PC-9 (cell line): ENCODE measurements at regions not wholly inside any gene's neighbourhood (a gene's known extent, or its start where the extent isn't known, plus 50 kb on each side); places are given as distances from the start of the nearest gene placed in this dataset.

ENCODE experiments used
- BruUV-seq: library from RNA; stranded (reverse); fragments of 400-500 nt; replicated peaks from 2 replicates; lab custom pipeline; 2021; lab: Mats Ljungman, UMichigan
- CTCF ChIA-PET: fragments of 300-600 bp; sonication (Branson Sonifier 250); formaldehyde crosslinking; loops from one replicate; lab custom pipeline; 2022; ENCODE audit warnings: antibody characterized with exemption; lab: Charles Lee
- POLR2A ChIA-PET: fragments of 300-600 bp; sonication (Branson Sonifier 250); formaldehyde crosslinking; loops from one replicate; lab custom pipeline; 2022; ENCODE audit warnings: antibody characterized with exemption; ENCODE audit not compliant: unreplicated experiment; lab: Charles Lee
- DNase-seq, 2 experiments: peaks; one replicate each; pipeline versions ENCODE4 v3.0.0 to v3.0.0-alpha.2; 2015 to 2022; ENCODE audit warnings: mixed read lengths in 1 of 2
- H2AFZ ChIP-seq: fragments of 200-600 bp; sonication (generic); 2 replicates; pipeline ENCODE4 v1.8.1; 2017; ENCODE audit warnings: antibody characterized with exemption
- H3F3A ChIP-seq: fragments of 200-600 bp; sonication (generic); 2 replicates; pipeline ENCODE4 v1.8.1; 2017; ENCODE audit warnings: antibody characterized with exemption, mild to moderate bottlenecking, low read depth; ENCODE audit not compliant: insufficient read depth
- H3K27ac ChIP-seq: fragments of 200-600 bp; sonication (generic); 2 replicates; pipeline ENCODE4 v1.6.1; 2016; ENCODE audit warnings: mixed run types
- H3K27me3 ChIP-seq: fragments of 200-600 bp; sonication (generic); 2 replicates; pipeline ENCODE4 v1.6.1; 2016; ENCODE audit warnings: low read depth, mixed run types; ENCODE audit not compliant: insufficient read depth
- H3K36me3 ChIP-seq: fragments of 200-600 bp; sonication (generic); 2 replicates; pipeline ENCODE4 v1.6.1; 2016; ENCODE audit warnings: low read depth, mixed run types
- H3K4me1 ChIP-seq: fragments of 200-600 bp; sonication (generic); replicated peaks from 2 replicates; pipeline ENCODE4 v1.6.1; 2016; ENCODE audit warnings: mixed run types; ENCODE audit not compliant: insufficient read depth
- H3K4me2 ChIP-seq: fragments of 200-600 bp; sonication (generic); 2 replicates; pipeline ENCODE4 v1.6.1; 2017; ENCODE audit warnings: mixed run types
- H3K4me3 ChIP-seq: fragments of 200-600 bp; sonication (generic); 2 replicates; pipeline ENCODE4 v1.6.1; 2016; ENCODE audit warnings: mixed run types
- H3K79me2 ChIP-seq: fragments of 200-600 bp; sonication (generic); 2 replicates; pipeline ENCODE4 v1.6.1; 2017; ENCODE audit warnings: low read depth, mixed run types
- H3K9me2 ChIP-seq: fragments of 200-600 bp; sonication (generic); 2 replicates; pipeline ENCODE4 v1.8.1; 2017; ENCODE audit warnings: mild to moderate bottlenecking; ENCODE audit not compliant: insufficient read depth
- H3K9me3 ChIP-seq: fragments of 200-600 bp; sonication (generic); 2 replicates; pipeline ENCODE4 v1.8.1; 2016; ENCODE audit warnings: low read depth; ENCODE audit not compliant: insufficient read depth
- H4K20me1 ChIP-seq: fragments of 200-600 bp; sonication (generic); 2 replicates; pipeline ENCODE4 v1.8.1; 2017; ENCODE audit not compliant: insufficient read depth
- EZH2 ChIP-seq: fragments of 200-600 bp; sonication (generic); IDR thresholded peaks from 2 replicates; pipeline ENCODE4 v1.8.0; 2017; ENCODE audit warnings: antibody characterized with exemption, low read depth
- intact Hi-C: fragments of 100-400 bp; cut with micrococcal nuclease; formaldehyde crosslinking; loops from one replicate; pipeline ENCODE4 v1.10.0; 2022; ENCODE audit not compliant: unreplicated experiment
- TF ChIP-seq, protein P1 (sequence below): fragments of 200-600 bp; sonication (generic); conservative IDR thresholded peaks from 2 replicates; pipeline ENCODE4 v1.6.1; 2017; ENCODE audit warnings: mixed run types, antibody characterized with exemption, mild to moderate bottlenecking, moderate library complexity

DNA sequence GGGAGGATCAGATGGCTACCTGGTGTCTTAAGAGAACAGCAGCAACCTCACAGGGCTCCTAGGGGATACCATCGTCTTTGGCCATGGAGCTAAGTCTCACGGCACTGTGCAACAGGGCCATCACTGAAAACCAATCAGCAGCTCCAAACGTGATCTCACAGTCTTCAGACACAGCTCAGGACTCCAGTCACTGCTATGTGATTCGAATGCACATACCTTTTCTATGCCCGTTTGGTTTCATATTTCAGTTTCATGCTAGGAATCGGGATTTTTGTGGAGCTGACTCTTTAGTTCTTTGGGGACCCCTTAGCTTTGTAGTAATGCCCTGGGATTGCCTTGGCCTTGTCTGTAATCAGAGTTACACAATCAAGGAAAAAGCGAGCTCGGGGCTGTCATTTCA, 162.8 kb upstream of the CDH11 start:
- Histone ChIP-seq H2AFZ (no peak overlapping the region), H3K27ac (no peak overlapping the region), H3K36me3 (no peaks in the 10 kb centered on the region), H3K9me3 (no peaks in the 10 kb centered on the region), H3K79me2 (no peaks in the 10 kb centered on the region), H3K4me1 (no peaks in the 10 kb centered on the region), H3F3A (no peaks in the 10 kb centered on the region), H4K20me1 (no peaks in the 10 kb centered on the region), H3K4me2 (no peak overlapping the region), H3K9me2 (no peaks in the 10 kb centered on the region), H3K4me3 (no peak overlapping the region), H3K27me3 (peaks cover 6% of the 10 kb centered on the region)
- CTCF ChIA-PET: no interaction called here
- no peak for DNase-seq
- BruUV-seq: no TSS peak
- no peak for TF ChIP-seq EZH2
- TF ChIP-seq, protein P1, sequence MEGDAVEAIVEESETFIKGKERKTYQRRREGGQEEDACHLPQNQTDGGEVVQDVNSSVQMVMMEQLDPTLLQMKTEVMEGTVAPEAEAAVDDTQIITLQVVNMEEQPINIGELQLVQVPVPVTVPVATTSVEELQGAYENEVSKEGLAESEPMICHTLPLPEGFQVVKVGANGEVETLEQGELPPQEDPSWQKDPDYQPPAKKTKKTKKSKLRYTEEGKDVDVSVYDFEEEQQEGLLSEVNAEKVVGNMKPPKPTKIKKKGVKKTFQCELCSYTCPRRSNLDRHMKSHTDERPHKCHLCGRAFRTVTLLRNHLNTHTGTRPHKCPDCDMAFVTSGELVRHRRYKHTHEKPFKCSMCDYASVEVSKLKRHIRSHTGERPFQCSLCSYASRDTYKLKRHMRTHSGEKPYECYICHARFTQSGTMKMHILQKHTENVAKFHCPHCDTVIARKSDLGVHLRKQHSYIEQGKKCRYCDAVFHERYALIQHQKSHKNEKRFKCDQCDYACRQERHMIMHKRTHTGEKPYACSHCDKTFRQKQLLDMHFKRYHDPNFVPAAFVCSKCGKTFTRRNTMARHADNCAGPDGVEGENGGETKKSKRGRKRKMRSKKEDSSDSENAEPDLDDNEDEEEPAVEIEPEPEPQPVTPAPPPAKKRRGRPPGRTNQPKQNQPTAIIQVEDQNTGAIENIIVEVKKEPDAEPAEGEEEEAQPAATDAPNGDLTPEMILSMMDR: no peak
- POLR2A ChIA-PET: no interaction called here
- intact Hi-C loops: no loop called here

DNA sequence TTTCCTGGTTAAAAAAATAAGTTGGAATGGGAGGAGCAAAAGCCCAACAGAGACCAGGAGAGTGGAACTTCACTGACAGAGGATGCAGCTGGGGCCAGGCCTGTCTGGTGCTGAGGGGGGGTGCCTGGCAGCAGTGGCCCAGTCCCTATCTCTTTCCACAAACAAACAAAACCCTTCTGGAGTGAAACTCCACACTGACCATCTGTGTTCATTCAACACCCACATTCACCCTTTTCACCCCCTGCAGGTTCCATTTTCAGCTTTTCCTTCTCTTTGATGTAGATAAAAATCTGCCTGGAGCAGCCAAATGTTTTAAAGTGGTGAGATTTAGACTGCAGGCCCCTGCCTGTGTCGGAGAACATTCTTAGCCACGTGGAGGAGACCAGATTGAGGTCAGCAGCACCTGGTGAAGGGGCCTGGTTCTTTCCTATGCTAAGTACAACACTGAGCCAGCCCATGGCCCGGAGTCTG, 161.4 kb upstream of the CDH11 start:
- H3K79me2 ChIP-seq: no peaks in the 10 kb centered on the region
- H3K27ac ChIP-seq: no peak overlapping the region
- peaks cover 14% of the 10 kb centered on the region for H3K27me3 ChIP-seq
- no peaks in the 10 kb centered on the region for H3K4me1 ChIP-seq
- H4K20me1 ChIP-seq: no peaks in the 10 kb centered on the region
- no peaks in the 10 kb centered on the region for H3K9me3 ChIP-seq
- BruUV-seq: no TSS peak
- ChIA-PET POLR2A (no interaction called here), CTCF (no interaction called here)
- no peak overlapping the region for H3K4me3 ChIP-seq
- H3F3A ChIP-seq: no peaks in the 10 kb centered on the region
- H3K4me2 ChIP-seq: no peak overlapping the region
- intact Hi-C loops: no loop called here
- no peak for DNase-seq
- TF ChIP-seq, protein P1: no peak
- TF ChIP-seq EZH2: no peak
- H3K9me2 ChIP-seq: no peaks in the 10 kb centered on the region
- H2AFZ ChIP-seq: no peak overlapping the region
- no peaks in the 10 kb centered on the region for H3K36me3 ChIP-seq

DNA sequence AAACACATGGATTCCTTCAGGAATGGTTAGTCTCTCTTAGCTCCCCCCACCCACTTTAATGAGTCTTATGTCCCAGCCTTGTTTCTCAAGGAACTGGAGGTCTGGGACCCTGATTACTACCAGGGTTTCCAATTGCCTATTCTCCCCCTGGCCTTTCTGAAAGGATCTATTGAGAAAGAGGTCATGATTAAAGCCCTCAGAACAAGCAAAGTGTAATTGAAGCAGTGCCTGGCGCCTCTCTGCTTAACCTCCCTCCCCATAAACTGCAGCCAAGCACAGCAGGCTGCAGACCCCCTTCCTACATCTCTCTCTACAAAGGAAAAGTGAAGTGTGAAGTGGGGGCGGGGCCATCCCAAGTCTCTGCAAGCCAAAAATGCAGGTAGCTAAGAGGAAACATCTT, 159.7 kb upstream of the CDH11 start:
- BruUV-seq: no TSS peak
- POLR2A ChIA-PET: no interaction called here

More for the DNA sequence above, 159.7 kb upstream of the CDH11 start:
- H3K4me1 ChIP-seq: no peaks in the 10 kb centered on the region
- intact Hi-C loops: no loop called here
- no peak overlapping the region for H3K4me3 ChIP-seq
- peaks cover 19% of the 10 kb centered on the region for H3K27me3 ChIP-seq
- DNase-seq: no peak
- no peaks in the 10 kb centered on the region for H3K9me2 ChIP-seq
- CTCF ChIA-PET: no interaction called here
- no peaks in the 10 kb centered on the region for H3K79me2 ChIP-seq
- H4K20me1 ChIP-seq: no peaks in the 10 kb centered on the region
- H3K9me3 ChIP-seq: no peaks in the 10 kb centered on the region
- TF ChIP-seq, protein P1: no peak
- no peak for TF ChIP-seq EZH2
- no peak overlapping the region for H3K27ac ChIP-seq
- no peaks in the 10 kb centered on the region for H3K36me3 ChIP-seq
- no peak overlapping the region for H3K4me2 ChIP-seq
- no peak overlapping the region for H2AFZ ChIP-seq
- no peaks in the 10 kb centered on the region for H3F3A ChIP-seq
